ENCODE measurements at regions not wholly inside any gene's neighbourhood (a gene's known extent, or its start where the extent isn't known, plus 50 kb on each side); places are given as distances from the start of the nearest gene placed in this dataset.

GRCh38 chr5:130954336-130954735 lies 210.7 kb downstream of the HINT1 start:
- no peaks in the 10 kb centered on the region for H3K27me3 ChIP-seq (ENCODE audit: insufficient read depth, low read length)
- H3T11ph ChIP-seq (ENCODE audit: low read length), result no peak overlapping the region
- no peak overlapping the region for H3K27ac ChIP-seq (ENCODE audit: insufficient read length, low read depth, low read length)
- H3K4me2 ChIP-seq (ENCODE audit: insufficient read depth, insufficient read length, low read length), result no peak overlapping the region
- H3K79me1 ChIP-seq (ENCODE audit: insufficient read depth, low read depth, low read length, poor library complexity, severe bottlenecking), result no peaks in the 10 kb centered on the region
- no peak overlapping the region for H3K9ac ChIP-seq (ENCODE audit: extremely low read depth, insufficient read length, low read length)
- H3K18ac ChIP-seq (ENCODE audit: insufficient read length, low read depth, low read length), result no peak overlapping the region
- H3K56ac ChIP-seq (ENCODE audit: insufficient read length, low read depth, low read length), result no peak overlapping the region
- H3K14ac ChIP-seq (ENCODE audit: insufficient read depth, low read length), result no peak overlapping the region
- H2BK5ac ChIP-seq (ENCODE audit: insufficient read length, low read length), result no peak overlapping the region
- no peaks in the 10 kb centered on the region; the same call in 1 of the 2 replicates for H3K4me1 ChIP-seq (ENCODE audit: insufficient read depth, low read length)
- no peak overlapping the region for H4K5ac ChIP-seq (ENCODE audit: insufficient read length, low read depth, low read length)
- no peaks in the 10 kb centered on the region for H3K9me3 ChIP-seq (ENCODE audit: control insufficient read depth, low read depth, low read length)
- H3K23ac ChIP-seq (ENCODE audit: insufficient read length, low read depth, low read length), result no peak overlapping the region
- peaks cover 26 to 27% of the 10 kb centered on the region in 2 experiments for H3K4me1 Mint-ChIP-seq
- TF ChIP-seq CTCF (conservative IDR thresholded peaks at IDR 0.05), result no peak
- H3K4ac ChIP-seq (ENCODE audit: low read depth, low read length), result no peak overlapping the region
- DNase-seq, result no peak
- H2BK12ac ChIP-seq (ENCODE audit: insufficient read length, low read depth, low read length), result no peak overlapping the region
- no peak overlapping the region for H2BK120ac ChIP-seq (ENCODE audit: low read depth, low read length, poor library complexity, severe bottlenecking)
- H2BK15ac ChIP-seq (ENCODE audit: low read depth, low read length), result no peak overlapping the region
- H3K36me3 Mint-ChIP-seq (ENCODE audit: insufficient read depth in 1 of 3, low read depth in 3 of 3), result no peaks in the 10 kb centered on the region
- H3K27me3 Mint-ChIP-seq (ENCODE audit: low read depth), result no peaks in the 10 kb centered on the region
- no peak overlapping the region for H2AK5ac ChIP-seq (ENCODE audit: insufficient read length, low read length)
- no CpG with 5 or more reads among the region's 1 CpG for WGBS (ENCODE audit: extremely low coverage, insufficient read length, low lambda C conversion rate)
- H2AFZ ChIP-seq (ENCODE audit: low read length), result no peak overlapping the region
- H4K20me1 ChIP-seq (ENCODE audit: control insufficient read depth, insufficient read depth, insufficient read length), result no peaks in the 10 kb centered on the region
- H3K23me2 ChIP-seq (ENCODE audit: insufficient read length, low read depth, low read length, poor library complexity, severe bottlenecking), result no peaks in the 10 kb centered on the region
- H3K79me2 ChIP-seq (ENCODE audit: insufficient read depth, low read length), result no peaks in the 10 kb centered on the region
- H3K9me3 Mint-ChIP-seq, result peaks cover 0 to 5% of the 10 kb centered on the region in 2 experiments; a peak in 2 of 5 replicates
- H3K27ac Mint-ChIP-seq, result no peak overlapping the region; a peak in 1 of 7 replicates
- H4K8ac ChIP-seq (replicated peaks; ENCODE audit: insufficient read length, low read depth, low read length), result no peak overlapping the region
- no peak overlapping the region for H3K4me3 Mint-ChIP-seq
- no peak overlapping the region for H4K91ac ChIP-seq (ENCODE audit: insufficient read length, low read depth, low read length)
- no peak overlapping the region for H2BK20ac ChIP-seq (ENCODE audit: low read depth, low read length, poor library complexity, severe bottlenecking)
